ENCODE measurements at regions not wholly inside any gene's neighbourhood (a gene's known extent, or its start where the extent isn't known, plus 50 kb on each side); places are given as distances from the start of the nearest gene placed in this dataset.

DNA sequence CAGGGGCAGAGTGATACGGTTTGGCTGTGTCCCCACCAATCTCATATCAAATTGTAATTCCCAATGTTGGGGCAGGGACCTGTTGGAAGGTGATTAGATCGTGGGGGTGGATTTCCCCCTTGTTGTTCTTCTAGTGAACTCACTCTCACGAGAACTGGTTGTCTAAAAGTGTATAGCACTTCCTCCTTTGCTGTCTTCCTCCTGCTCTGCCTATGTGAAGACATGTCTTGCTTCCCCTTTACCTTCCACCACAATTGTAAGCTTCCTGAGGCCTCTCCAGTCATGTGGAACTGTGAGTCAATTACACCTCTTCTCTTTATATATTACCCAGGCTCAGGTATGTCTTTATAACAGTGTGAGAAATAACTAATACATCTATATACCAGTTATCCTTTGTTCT lies 706.4 kb upstream of the KLHL1 start:
- Histone ChIP-seq H2AFZ (ENCODE audit: low read depth) (no peak overlapping the region), H3K27ac (ENCODE audit: low read depth in 2 of 2, low read length in 1 of 2) (no peak overlapping the region), H3K9me3 (no peaks in the 10 kb centered on the region), H3K4me1 (ENCODE audit: control insufficient read depth in 1 of 2, insufficient read depth in 2 of 2, low read depth in 1 of 2, low read length in 1 of 2) (no peaks in the 10 kb centered on the region; a peak in 1 of 4 replicates), H3K4me2 (no peak overlapping the region), H3K9me2 (no peaks in the 10 kb centered on the region), H3K4me3 (ENCODE audit: low read depth in 2 of 2, low read length in 1 of 2) (no peak overlapping the region), H4K20me1 (ENCODE audit: insufficient read depth) (no peaks in the 10 kb centered on the region), H3K79me2 (ENCODE audit: insufficient read depth) (no peaks in the 10 kb centered on the region), H3K9ac (no peak overlapping the region), H3K27me3 (ENCODE audit: insufficient read depth) (no peaks in the 10 kb centered on the region), H3K36me3 (replicated peaks in 1 of 2; ENCODE audit: control insufficient read depth in 1 of 2, insufficient read depth in 2 of 2, low read length in 1 of 2) (no peaks in the 10 kb centered on the region), H3F3A (replicated peaks; ENCODE audit: insufficient read depth) (peaks cover 12% of the 10 kb centered on the region)
- CTCF ChIA-PET: no interaction called here
- TF ChIP-seq RXRA (IDR thresholded peaks at IDR 0.05; ENCODE audit: borderline replicate concordance, low read depth) (no peak), EZH2phosphoT487 (IDR thresholded peaks at IDR 0.05; ENCODE audit: borderline replicate concordance, low read depth) (no peak), TEAD4 (IDR thresholded peaks at IDR 0.05; ENCODE audit: borderline replicate concordance, insufficient read depth) (no peak), YY1 (IDR thresholded peaks at IDR 0.05; ENCODE audit: low read depth) (no peak), TAF1 (IDR thresholded peaks at IDR 0.05; ENCODE audit: borderline replicate concordance, low read depth, low read length) (no peak)
- TF ChIP-seq, protein P1, sequence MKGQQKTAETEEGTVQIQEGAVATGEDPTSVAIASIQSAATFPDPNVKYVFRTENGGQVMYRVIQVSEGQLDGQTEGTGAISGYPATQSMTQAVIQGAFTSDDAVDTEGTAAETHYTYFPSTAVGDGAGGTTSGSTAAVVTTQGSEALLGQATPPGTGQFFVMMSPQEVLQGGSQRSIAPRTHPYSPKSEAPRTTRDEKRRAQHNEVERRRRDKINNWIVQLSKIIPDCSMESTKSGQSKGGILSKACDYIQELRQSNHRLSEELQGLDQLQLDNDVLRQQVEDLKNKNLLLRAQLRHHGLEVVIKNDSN (IDR thresholded peaks at IDR 0.05; ENCODE audit: borderline replicate concordance, low read depth): no peak
- 51% methylated on average over 3 of the region's 3 CpGs for WGBS (ENCODE audit: low lambda C conversion rate)
- DNase-seq: no peak
- POLR2A ChIA-PET: no interaction called here

DNA sequence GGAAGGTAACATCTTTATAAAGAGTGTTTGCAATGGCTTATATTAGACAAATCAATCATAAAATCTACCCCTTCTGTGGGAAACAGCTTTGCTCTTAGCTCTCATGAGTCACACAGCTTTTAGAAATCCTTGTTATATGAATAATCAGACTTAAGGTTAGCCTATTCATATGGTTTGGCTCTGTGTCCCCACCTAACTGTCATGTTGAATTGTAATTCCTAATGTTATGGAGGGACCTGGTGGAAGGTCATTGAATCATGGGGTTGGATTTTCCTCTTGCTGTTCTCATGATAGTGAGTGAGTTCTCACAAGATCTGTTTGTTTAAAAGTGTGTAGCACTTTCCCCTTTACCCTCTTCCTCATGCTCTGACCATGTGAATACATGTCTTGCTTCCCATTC lies 704.2 kb upstream of the KLHL1 start:
- CTCF ChIA-PET: no interaction called here
- peaks cover 12% of the 10 kb centered on the region for H3F3A ChIP-seq (replicated peaks; ENCODE audit: insufficient read depth)
- H2AFZ ChIP-seq (ENCODE audit: low read depth): peak overlapping the region; percentile 83; the same call in 1 of the 2 replicates
- H3K79me2 ChIP-seq (ENCODE audit: insufficient read depth): no peaks in the 10 kb centered on the region
- no peaks in the 10 kb centered on the region for H3K9me2 ChIP-seq
- no peaks in the 10 kb centered on the region for H3K36me3 ChIP-seq (replicated peaks in 1 of 2; ENCODE audit: control insufficient read depth in 1 of 2, insufficient read depth in 2 of 2, low read length in 1 of 2)
- H3K9ac ChIP-seq: peak overlapping the region; percentile 58; the same call in 1 of the 2 replicates
- H3K27ac ChIP-seq (ENCODE audit: low read depth in 2 of 2, low read length in 1 of 2): peak overlapping the region in 1 of 2 experiments; percentile 99; a peak in 3 of 4 replicates
- H3K27me3 ChIP-seq (ENCODE audit: insufficient read depth): no peaks in the 10 kb centered on the region
- H3K4me3 ChIP-seq (ENCODE audit: low read depth in 2 of 2, low read length in 1 of 2): no peak overlapping the region
- no peak for DNase-seq
- TF ChIP-seq JUND (IDR thresholded peaks at IDR 0.05) (0 out of 2 replicates have a peak, but pooled peaks have one; percentile 5), EZH2phosphoT487 (IDR thresholded peaks at IDR 0.05; ENCODE audit: borderline replicate concordance, low read depth) (no peak), SMC3 (IDR thresholded peaks at IDR 0.05; ENCODE audit: low read depth, low read length) (no peak), GABPA (IDR thresholded peaks at IDR 0.05; ENCODE audit: low read depth) (no peak), FOSL2 (IDR thresholded peaks at IDR 0.05; ENCODE audit: borderline replicate concordance, low read depth) (peak; percentile 32; the same call in 1 of the 2 replicates), TCF12 (IDR thresholded peaks at IDR 0.05) (peak; percentile 9; the same call in 1 of the 2 replicates)
- TF ChIP-seq, protein P2, sequence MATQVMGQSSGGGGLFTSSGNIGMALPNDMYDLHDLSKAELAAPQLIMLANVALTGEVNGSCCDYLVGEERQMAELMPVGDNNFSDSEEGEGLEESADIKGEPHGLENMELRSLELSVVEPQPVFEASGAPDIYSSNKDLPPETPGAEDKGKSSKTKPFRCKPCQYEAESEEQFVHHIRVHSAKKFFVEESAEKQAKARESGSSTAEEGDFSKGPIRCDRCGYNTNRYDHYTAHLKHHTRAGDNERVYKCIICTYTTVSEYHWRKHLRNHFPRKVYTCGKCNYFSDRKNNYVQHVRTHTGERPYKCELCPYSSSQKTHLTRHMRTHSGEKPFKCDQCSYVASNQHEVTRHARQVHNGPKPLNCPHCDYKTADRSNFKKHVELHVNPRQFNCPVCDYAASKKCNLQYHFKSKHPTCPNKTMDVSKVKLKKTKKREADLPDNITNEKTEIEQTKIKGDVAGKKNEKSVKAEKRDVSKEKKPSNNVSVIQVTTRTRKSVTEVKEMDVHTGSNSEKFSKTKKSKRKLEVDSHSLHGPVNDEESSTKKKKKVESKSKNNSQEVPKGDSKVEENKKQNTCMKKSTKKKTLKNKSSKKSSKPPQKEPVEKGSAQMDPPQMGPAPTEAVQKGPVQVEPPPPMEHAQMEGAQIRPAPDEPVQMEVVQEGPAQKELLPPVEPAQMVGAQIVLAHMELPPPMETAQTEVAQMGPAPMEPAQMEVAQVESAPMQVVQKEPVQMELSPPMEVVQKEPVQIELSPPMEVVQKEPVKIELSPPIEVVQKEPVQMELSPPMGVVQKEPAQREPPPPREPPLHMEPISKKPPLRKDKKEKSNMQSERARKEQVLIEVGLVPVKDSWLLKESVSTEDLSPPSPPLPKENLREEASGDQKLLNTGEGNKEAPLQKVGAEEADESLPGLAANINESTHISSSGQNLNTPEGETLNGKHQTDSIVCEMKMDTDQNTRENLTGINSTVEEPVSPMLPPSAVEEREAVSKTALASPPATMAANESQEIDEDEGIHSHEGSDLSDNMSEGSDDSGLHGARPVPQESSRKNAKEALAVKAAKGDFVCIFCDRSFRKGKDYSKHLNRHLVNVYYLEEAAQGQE (IDR thresholded peaks at IDR 0.05; ENCODE audit: low read depth, low read length): no peak
- TF ChIP-seq, protein P3, sequence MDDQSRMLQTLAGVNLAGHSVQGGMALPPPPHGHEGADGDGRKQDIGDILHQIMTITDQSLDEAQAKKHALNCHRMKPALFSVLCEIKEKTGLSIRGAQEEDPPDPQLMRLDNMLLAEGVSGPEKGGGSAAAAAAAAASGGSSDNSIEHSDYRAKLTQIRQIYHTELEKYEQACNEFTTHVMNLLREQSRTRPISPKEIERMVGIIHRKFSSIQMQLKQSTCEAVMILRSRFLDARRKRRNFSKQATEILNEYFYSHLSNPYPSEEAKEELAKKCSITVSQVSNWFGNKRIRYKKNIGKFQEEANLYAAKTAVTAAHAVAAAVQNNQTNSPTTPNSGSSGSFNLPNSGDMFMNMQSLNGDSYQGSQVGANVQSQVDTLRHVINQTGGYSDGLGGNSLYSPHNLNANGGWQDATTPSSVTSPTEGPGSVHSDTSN (IDR thresholded peaks at IDR 0.05): peak; percentile 39; the same call in 1 of the 2 replicates
- peak overlapping the region; percentile 22; the same call in 1 of the 2 replicates for H3K4me2 ChIP-seq
- no peaks in the 10 kb centered on the region; a peak in 1 of 4 replicates for H3K4me1 ChIP-seq (ENCODE audit: control insufficient read depth in 1 of 2, insufficient read depth in 2 of 2, low read depth in 1 of 2, low read length in 1 of 2)
- H3K9me3 ChIP-seq: no peaks in the 10 kb centered on the region
- no peaks in the 10 kb centered on the region for H4K20me1 ChIP-seq (ENCODE audit: insufficient read depth)
- POLR2A ChIA-PET: no interaction called here
